CD8-positive, alpha-beta memory T cell (primary cell): ENCODE measurements at regions not wholly inside any gene's neighbourhood (a gene's known extent, or its start where the extent isn't known, plus 50 kb on each side); places are given as distances from the start of the nearest gene placed in this dataset.

Experiments
- CTCF ChIA-PET: fragments of 350-600 bp; sonication (Branson Sonifier 250); formaldehyde crosslinking; loops from one replicate; lab custom pipeline; 2021; ENCODE audit warnings: antibody characterized with exemption; lab: Charles Lee
- POLR2A ChIA-PET: fragments of 350-600 bp; sonication (Branson Sonifier 250); formaldehyde crosslinking; loops from one replicate; lab custom pipeline; 2021; ENCODE audit warnings: antibody characterized with exemption; lab: Charles Lee
- DNase-seq, 5 donors: peaks; one replicate each; pipeline versions ENCODE4 v3.0.0 to v3.0.0-alpha.2; 2020 to 2022; ENCODE audit warnings: mixed read lengths in 1 of 5
- H3K27ac ChIP-seq: one replicate; pipeline ENCODE4 v1.7.0; 2013; ENCODE audit warnings: low read depth, mild to moderate bottlenecking, low read length, moderate library complexity
- H3K27me3 ChIP-seq: 2 replicates; pipeline ENCODE4 v1.7.0; 2013; ENCODE audit warnings: low read length, mild to moderate bottlenecking; ENCODE audit not compliant: insufficient read depth, poor library complexity, severe bottlenecking
- H3K36me3 ChIP-seq: 2 replicates; pipeline ENCODE4 v1.7.0; 2013; ENCODE audit warnings: mild to moderate bottlenecking, low read length, moderate library complexity; ENCODE audit not compliant: insufficient read depth
- H3K4me1 ChIP-seq: 2 replicates; pipeline ENCODE4 v1.7.0; 2013; ENCODE audit warnings: mild to moderate bottlenecking, low read length, moderate library complexity; ENCODE audit not compliant: insufficient read depth
- H3K4me3 ChIP-seq: 2 replicates; pipeline ENCODE4 v1.7.0; 2013; ENCODE audit warnings: mild to moderate bottlenecking, low read length
- H3K9me3 ChIP-seq: 2 replicates; pipeline ENCODE4 v1.7.0; 2013; ENCODE audit warnings: mild to moderate bottlenecking, low read length
- H3K27ac Mint-ChIP-seq, 8 donors: one replicate each; pipeline ENCODE4 v1.8.0; 2020 to 2021; ENCODE audit warnings: mixed read lengths in 8 of 8, mild to moderate bottlenecking in 6 of 8, inconsistent platforms in 3 of 8, moderate library complexity in 3 of 8
- H3K27me3 Mint-ChIP-seq, 2 donors: one replicate each; pipeline ENCODE4 v1.8.0; 2020 to 2021; ENCODE audit warnings: mixed read lengths in 2 of 2, mild to moderate bottlenecking in 1 of 2, moderate library complexity in 1 of 2
- H3K36me3 Mint-ChIP-seq, 3 donors: one replicate each; pipeline ENCODE4 v1.8.0; 2020 to 2021; ENCODE audit warnings: mixed read lengths in 3 of 3, inconsistent platforms in 1 of 3, mild to moderate bottlenecking in 1 of 3
- H3K4me1 Mint-ChIP-seq, 3 donors: one replicate each; pipeline ENCODE4 v1.8.0; 2020 to 2021; ENCODE audit warnings: mixed read lengths in 3 of 3, inconsistent platforms in 1 of 3, mild to moderate bottlenecking in 1 of 3
- H3K4me3 Mint-ChIP-seq, 7 donors: one replicate each; pipeline ENCODE4 v1.8.0; 2020 to 2021; ENCODE audit warnings: mixed read lengths in 7 of 7, mild to moderate bottlenecking in 6 of 7, moderate library complexity in 4 of 7, inconsistent platforms in 2 of 7
- H3K9me3 Mint-ChIP-seq, 5 donors: one replicate each; pipeline ENCODE4 v1.8.0; 2020 to 2022; ENCODE audit warnings: mixed read lengths in 5 of 5, mild to moderate bottlenecking in 3 of 5, moderate library complexity in 2 of 5, inconsistent platforms in 1 of 5

- no peak overlapping the region for H3K4me3 Mint-ChIP-seq
- H3K27ac Mint-ChIP-seq, result no peak overlapping the region
- H3K9me3 Mint-ChIP-seq, result peaks cover 0 to 4% (median 2%) of the 10 kb centered on the region in 5 donors
- H3K4me1 Mint-ChIP-seq, result no peaks in the 10 kb centered on the region
- Histone ChIP-seq H3K4me1 (no peaks in the 10 kb centered on the region), H3K9me3 (no peaks in the 10 kb centered on the region), H3K36me3 (no peaks in the 10 kb centered on the region), H3K4me3 (no peak overlapping the region), H3K27me3 (no peaks in the 10 kb centered on the region), H3K27ac (no peak overlapping the region)
- H3K27me3 Mint-ChIP-seq, result peaks cover 0 to 4% of the 10 kb centered on the region in 2 donors
- CTCF ChIA-PET, result no interaction called here
- POLR2A ChIA-PET, result no interaction called here
- no peak for DNase-seq
- H3K36me3 Mint-ChIP-seq, result peaks cover 0 to 5% (median 0%) of the 10 kb centered on the region in 3 donors
Observed at GRCh38 chr12:118690506-118690905, 290.8 kb upstream of the SRRM4 start.

GRCh38 chr12:118694128-118694775 is 287.1 kb upstream of the SRRM4 start:
- Histone ChIP-seq H3K27ac (no peak overlapping the region), H3K4me1 (no peaks in the 10 kb centered on the region), H3K4me3 (no peak overlapping the region), H3K9me3 (no peaks in the 10 kb centered on the region), H3K27me3 (no peaks in the 10 kb centered on the region), H3K36me3 (no peaks in the 10 kb centered on the region)
- H3K27me3 Mint-ChIP-seq, result peaks cover 0 to 1% of the 10 kb centered on the region in 2 donors
- CTCF ChIA-PET, result no interaction called here
- H3K27ac Mint-ChIP-seq, result no peak overlapping the region
- H3K9me3 Mint-ChIP-seq, result peaks cover 0 to 5% (median 2%) of the 10 kb centered on the region in 5 donors
- peaks cover 0 to 5% (median 0%) of the 10 kb centered on the region in 3 donors for H3K36me3 Mint-ChIP-seq
- no peak for DNase-seq
- H3K4me3 Mint-ChIP-seq, result no peak overlapping the region
- H3K4me1 Mint-ChIP-seq, result no peaks in the 10 kb centered on the region
- POLR2A ChIA-PET, result no interaction called here

GRCh38 chr12:118704527-118705241 is 276.7 kb upstream of the SRRM4 start:
- ChIA-PET CTCF (no interaction called here), POLR2A (no interaction called here)
- no peaks in the 10 kb centered on the region for H3K27me3 Mint-ChIP-seq
- H3K36me3 Mint-ChIP-seq, result no peaks in the 10 kb centered on the region
- H3K4me1 Mint-ChIP-seq, result no peaks in the 10 kb centered on the region
- H3K36me3 ChIP-seq, result no peaks in the 10 kb centered on the region
- H3K27me3 ChIP-seq, result no peaks in the 10 kb centered on the region
- H3K4me3 ChIP-seq, result no peak overlapping the region
- H3K9me3 ChIP-seq, result no peaks in the 10 kb centered on the region
- H3K4me1 ChIP-seq, result no peaks in the 10 kb centered on the region
- no peak for DNase-seq
- H3K4me3 Mint-ChIP-seq, result no peak overlapping the region
- no peak overlapping the region for H3K27ac Mint-ChIP-seq
- H3K9me3 Mint-ChIP-seq, result peaks cover 0 to 6% (median 2%) of the 10 kb centered on the region in 5 donors
- no peak overlapping the region for H3K27ac ChIP-seq

GRCh38 chr12:118706437-118706836 is 274.9 kb upstream of the SRRM4 start:
- Histone ChIP-seq H3K4me3 (no peak overlapping the region), H3K27ac (no peak overlapping the region), H3K9me3 (no peaks in the 10 kb centered on the region), H3K4me1 (no peaks in the 10 kb centered on the region), H3K27me3 (no peaks in the 10 kb centered on the region), H3K36me3 (no peaks in the 10 kb centered on the region)
- no peaks in the 10 kb centered on the region for H3K36me3 Mint-ChIP-seq
- peaks cover 0 to 7% (median 1%) of the 10 kb centered on the region in 5 donors for H3K9me3 Mint-ChIP-seq
- CTCF ChIA-PET, result no interaction called here
- POLR2A ChIA-PET, result no interaction called here
- H3K27ac Mint-ChIP-seq, result no peak overlapping the region
- no peaks in the 10 kb centered on the region for H3K4me1 Mint-ChIP-seq
- H3K27me3 Mint-ChIP-seq, result no peaks in the 10 kb centered on the region
- no peak for DNase-seq
- H3K4me3 Mint-ChIP-seq, result no peak overlapping the region

- Mint-ChIP-seq H3K4me3 (no peak overlapping the region), H3K4me1 (no peaks in the 10 kb centered on the region), H3K9me3 (peaks cover 0 to 10% (median 1%) of the 10 kb centered on the region in 5 donors), H3K36me3 (no peaks in the 10 kb centered on the region), H3K27ac (no peak overlapping the region), H3K27me3 (no peaks in the 10 kb centered on the region)
- H3K27ac ChIP-seq, result no peak overlapping the region
- no peaks in the 10 kb centered on the region for H3K4me1 ChIP-seq
- CTCF ChIA-PET, result no interaction called here
- DNase-seq, result no peak
- H3K4me3 ChIP-seq, result no peak overlapping the region
- POLR2A ChIA-PET, result no interaction called here
- no peaks in the 10 kb centered on the region for H3K36me3 ChIP-seq
- no peaks in the 10 kb centered on the region for H3K27me3 ChIP-seq
- no peaks in the 10 kb centered on the region for H3K9me3 ChIP-seq
Observed at GRCh38 chr12:118709946-118710345, 271.4 kb upstream of the SRRM4 start.

- no peak overlapping the region for H3K27ac ChIP-seq
- no peak overlapping the region for H3K4me3 ChIP-seq
- DNase-seq, result no peak
- POLR2A ChIA-PET, result no interaction called here
- peaks cover 0 to 9% (median 2%) of the 10 kb centered on the region in 5 donors for H3K9me3 Mint-ChIP-seq
- H3K4me1 Mint-ChIP-seq, result no peaks in the 10 kb centered on the region
- no peaks in the 10 kb centered on the region for H3K27me3 Mint-ChIP-seq
- no peaks in the 10 kb centered on the region for H3K36me3 ChIP-seq
- H3K4me1 ChIP-seq, result no peaks in the 10 kb centered on the region
- H3K36me3 Mint-ChIP-seq, result no peaks in the 10 kb centered on the region
- H3K4me3 Mint-ChIP-seq, result no peak overlapping the region
- no peak overlapping the region for H3K27ac Mint-ChIP-seq
- no peaks in the 10 kb centered on the region for H3K27me3 ChIP-seq
- H3K9me3 ChIP-seq, result no peaks in the 10 kb centered on the region
- CTCF ChIA-PET, result no interaction called here
Observed at GRCh38 chr12:118711185-118711584, 270.2 kb upstream of the SRRM4 start.

- ChIA-PET CTCF (no interaction called here), POLR2A (no interaction called here)
- no peak overlapping the region for H3K27ac Mint-ChIP-seq
- no peak for DNase-seq
- H3K4me1 ChIP-seq, result no peaks in the 10 kb centered on the region
- peaks cover 0 to 5% (median 2%) of the 10 kb centered on the region in 5 donors for H3K9me3 Mint-ChIP-seq
- H3K4me3 Mint-ChIP-seq, result peak overlapping the region in 1 of 7 donors; percentile 38
- H3K36me3 Mint-ChIP-seq, result no peaks in the 10 kb centered on the region
- H3K27ac ChIP-seq, result no peak overlapping the region
- no peaks in the 10 kb centered on the region for H3K27me3 ChIP-seq
- H3K27me3 Mint-ChIP-seq, result no peaks in the 10 kb centered on the region
- no peak overlapping the region for H3K4me3 ChIP-seq
- H3K9me3 ChIP-seq, result no peaks in the 10 kb centered on the region
- no peaks in the 10 kb centered on the region for H3K4me1 Mint-ChIP-seq
- no peaks in the 10 kb centered on the region for H3K36me3 ChIP-seq
Observed at GRCh38 chr12:118714051-118714460, 267.3 kb upstream of the SRRM4 start.

- Mint-ChIP-seq H3K4me1 (no peaks in the 10 kb centered on the region), H3K4me3 (no peak overlapping the region), H3K27ac (no peak overlapping the region), H3K9me3 (peaks cover 0 to 5% (median 2%) of the 10 kb centered on the region in 5 donors), H3K27me3 (no peaks in the 10 kb centered on the region), H3K36me3 (no peaks in the 10 kb centered on the region)
- CTCF ChIA-PET, result no interaction called here
- no peaks in the 10 kb centered on the region for H3K36me3 ChIP-seq
- POLR2A ChIA-PET, result no interaction called here
- no peaks in the 10 kb centered on the region for H3K27me3 ChIP-seq
- H3K9me3 ChIP-seq, result no peaks in the 10 kb centered on the region
- H3K4me1 ChIP-seq, result no peaks in the 10 kb centered on the region
- no peak overlapping the region for H3K27ac ChIP-seq
- no peak for DNase-seq
- no peak overlapping the region for H3K4me3 ChIP-seq
Observed at GRCh38 chr12:118714500-118714899, 266.8 kb upstream of the SRRM4 start.
